Thoracic aorta (tissue), 2 donors: ENCODE measurements at regions not wholly inside any gene's neighbourhood (a gene's known extent, or its start where the extent isn't known, plus 50 kb on each side); places are given as distances from the start of the nearest gene placed in this dataset.
A peak's percentile ranks its signal among the peaks of the same experiment; 100 is the strongest.

Source experiments
- ATAC-seq: fragments of 150-250 bp; one replicate; pipeline ENCODE4 v1.8.0; 2017; ENCODE audit warnings: low read depth; ENCODE audit not compliant: insufficient number of reproducible peaks, low FRiP score
- DNase-seq: peaks from one replicate; pipeline ENCODE4 v3.0.0-alpha.2; 2020; ENCODE audit warnings: low spot score
- H3K27ac ChIP-seq, 2 donors: fragments of 200-600 bp; sonication (generic); 1 replicate in 1 of 2; 2 replicates in 1 of 2; pipeline ENCODE4 v1.5.1; 2016; ENCODE audit warnings: mild to moderate bottlenecking in 2 of 2, moderate library complexity in 2 of 2
- H3K27me3 ChIP-seq: fragments of 200-600 bp; sonication (generic); replicated peaks from 2 replicates; pipeline ENCODE4 v1.6.0; 2016; ENCODE audit warnings: mild to moderate bottlenecking; ENCODE audit not compliant: insufficient read depth
- H3K36me3 ChIP-seq: fragments of 200-600 bp; sonication (generic); one replicate; pipeline ENCODE4 v1.5.1; 2016
- H3K4me1 ChIP-seq, 2 donors: fragments of 200-600 bp; sonication (generic); 1 replicate in 1 of 2; 2 replicates in 1 of 2; pipeline versions ENCODE4 v1.5.1 to v1.6.0; 2016; ENCODE audit warnings: low read depth in 2 of 2, mild to moderate bottlenecking in 1 of 2; ENCODE audit not compliant: control insufficient read depth in 1 of 2
- H3K4me3 ChIP-seq: fragments of 200-600 bp; sonication (generic); 2 replicates; pipeline ENCODE4 v1.5.1; 2016; ENCODE audit warnings: mild to moderate bottlenecking
- H3K9me3 ChIP-seq: fragments of 200-600 bp; sonication (generic); 2 replicates; pipeline ENCODE4 v1.5.1; 2016
- TF ChIP-seq, protein P1 (sequence below): fragments of 200-600 bp; sonication (generic); IDR thresholded peaks from one replicate; pipeline ENCODE4 v1.5.1; 2019; ENCODE audit warnings: antibody characterized with exemption

DNA sequence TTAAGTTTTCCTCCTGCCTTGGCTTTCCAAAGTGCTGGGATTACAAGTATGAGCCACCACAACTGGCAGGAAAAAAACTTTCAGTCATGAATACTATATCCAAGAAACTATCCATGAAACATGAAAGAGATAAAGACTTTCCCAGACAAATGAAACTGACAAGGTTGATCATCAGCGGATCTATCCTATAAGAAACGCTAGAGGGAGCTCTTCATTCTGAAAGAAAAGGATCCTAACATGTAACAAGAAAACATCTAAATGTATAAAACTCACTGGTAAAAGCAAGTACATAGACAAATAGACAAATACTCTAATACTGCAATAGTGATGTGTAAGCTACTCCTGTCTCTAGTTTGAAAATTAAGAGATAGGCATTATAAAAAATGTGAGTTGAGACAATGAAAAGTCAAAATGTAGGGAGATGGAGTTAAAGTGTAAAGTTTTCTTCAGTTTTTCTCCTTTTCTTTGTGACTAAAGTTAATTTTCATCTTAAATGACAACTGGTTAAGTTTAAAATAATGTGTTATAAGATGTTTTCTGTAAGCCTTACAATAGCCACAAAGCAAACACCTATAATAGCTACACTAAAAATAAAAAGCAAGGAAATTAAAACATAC lies 79.6 kb upstream of the TEKT1 start:
- no peak overlapping the region for H3K4me3 ChIP-seq
- ATAC-seq (no peak), DNase-seq (no peak)
- H3K9me3 ChIP-seq, result no peaks in the 10 kb centered on the region
- H3K27me3 ChIP-seq, result no peaks in the 10 kb centered on the region
- no peak overlapping the region for H3K27ac ChIP-seq
- no peaks in the 10 kb centered on the region for H3K36me3 ChIP-seq
- TF ChIP-seq, protein P1, sequence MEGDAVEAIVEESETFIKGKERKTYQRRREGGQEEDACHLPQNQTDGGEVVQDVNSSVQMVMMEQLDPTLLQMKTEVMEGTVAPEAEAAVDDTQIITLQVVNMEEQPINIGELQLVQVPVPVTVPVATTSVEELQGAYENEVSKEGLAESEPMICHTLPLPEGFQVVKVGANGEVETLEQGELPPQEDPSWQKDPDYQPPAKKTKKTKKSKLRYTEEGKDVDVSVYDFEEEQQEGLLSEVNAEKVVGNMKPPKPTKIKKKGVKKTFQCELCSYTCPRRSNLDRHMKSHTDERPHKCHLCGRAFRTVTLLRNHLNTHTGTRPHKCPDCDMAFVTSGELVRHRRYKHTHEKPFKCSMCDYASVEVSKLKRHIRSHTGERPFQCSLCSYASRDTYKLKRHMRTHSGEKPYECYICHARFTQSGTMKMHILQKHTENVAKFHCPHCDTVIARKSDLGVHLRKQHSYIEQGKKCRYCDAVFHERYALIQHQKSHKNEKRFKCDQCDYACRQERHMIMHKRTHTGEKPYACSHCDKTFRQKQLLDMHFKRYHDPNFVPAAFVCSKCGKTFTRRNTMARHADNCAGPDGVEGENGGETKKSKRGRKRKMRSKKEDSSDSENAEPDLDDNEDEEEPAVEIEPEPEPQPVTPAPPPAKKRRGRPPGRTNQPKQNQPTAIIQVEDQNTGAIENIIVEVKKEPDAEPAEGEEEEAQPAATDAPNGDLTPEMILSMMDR, result peak; percentile 35
- no peaks in the 10 kb centered on the region for H3K4me1 ChIP-seq

DNA sequence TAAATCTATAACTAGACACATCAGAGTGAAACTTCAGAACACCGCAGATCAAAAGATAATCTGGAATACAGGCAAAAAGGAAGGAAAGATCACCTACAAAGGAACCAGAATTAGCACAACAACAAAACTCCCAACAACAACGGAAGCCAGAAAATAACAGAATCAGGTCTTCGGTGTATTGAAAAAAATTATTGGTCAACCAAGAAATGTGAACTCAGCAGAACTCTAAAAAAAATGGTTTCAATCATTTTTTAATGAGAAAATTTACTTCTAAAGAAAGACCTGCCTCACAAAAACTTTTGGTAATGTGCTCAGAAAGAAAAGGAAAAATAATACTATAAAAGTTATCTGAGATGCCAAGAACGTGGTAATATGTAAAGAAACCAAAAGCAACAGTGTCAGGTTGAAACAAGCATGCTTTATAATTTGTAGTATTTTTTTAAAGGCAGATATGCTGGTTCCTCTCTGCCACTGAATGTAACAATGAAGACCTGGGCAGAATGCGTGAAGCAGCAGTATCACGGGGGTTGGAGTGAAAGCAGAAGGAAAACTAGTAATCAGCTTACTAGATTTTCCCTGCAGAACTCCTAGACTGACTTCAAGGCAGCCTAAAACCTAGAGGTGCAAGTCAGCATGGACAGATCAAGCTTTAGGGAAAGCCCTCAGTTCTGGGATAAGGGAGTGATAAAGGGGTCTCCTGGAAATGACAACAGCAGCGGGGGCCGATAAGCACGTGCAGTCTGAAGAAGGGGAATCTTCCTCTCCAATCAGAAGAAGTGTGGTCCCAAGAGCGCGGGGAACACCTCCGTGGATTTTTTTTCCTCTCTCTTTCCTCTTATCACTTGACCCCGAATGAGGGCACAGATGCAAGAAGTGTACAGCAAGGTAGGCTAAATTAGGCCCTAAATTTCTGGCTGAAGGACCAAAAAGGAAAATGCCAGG lies 80.9 kb upstream of the TEKT1 start:
- no peaks in the 10 kb centered on the region for H3K36me3 ChIP-seq
- H3K27me3 ChIP-seq, result no peaks in the 10 kb centered on the region
- DNase-seq (no peak), ATAC-seq (no peak)
- TF ChIP-seq, protein P1, result no peak
- H3K9me3 ChIP-seq, result no peaks in the 10 kb centered on the region
- no peaks in the 10 kb centered on the region for H3K4me1 ChIP-seq
- H3K27ac ChIP-seq, result no peak overlapping the region
- H3K4me3 ChIP-seq, result no peak overlapping the region

DNA sequence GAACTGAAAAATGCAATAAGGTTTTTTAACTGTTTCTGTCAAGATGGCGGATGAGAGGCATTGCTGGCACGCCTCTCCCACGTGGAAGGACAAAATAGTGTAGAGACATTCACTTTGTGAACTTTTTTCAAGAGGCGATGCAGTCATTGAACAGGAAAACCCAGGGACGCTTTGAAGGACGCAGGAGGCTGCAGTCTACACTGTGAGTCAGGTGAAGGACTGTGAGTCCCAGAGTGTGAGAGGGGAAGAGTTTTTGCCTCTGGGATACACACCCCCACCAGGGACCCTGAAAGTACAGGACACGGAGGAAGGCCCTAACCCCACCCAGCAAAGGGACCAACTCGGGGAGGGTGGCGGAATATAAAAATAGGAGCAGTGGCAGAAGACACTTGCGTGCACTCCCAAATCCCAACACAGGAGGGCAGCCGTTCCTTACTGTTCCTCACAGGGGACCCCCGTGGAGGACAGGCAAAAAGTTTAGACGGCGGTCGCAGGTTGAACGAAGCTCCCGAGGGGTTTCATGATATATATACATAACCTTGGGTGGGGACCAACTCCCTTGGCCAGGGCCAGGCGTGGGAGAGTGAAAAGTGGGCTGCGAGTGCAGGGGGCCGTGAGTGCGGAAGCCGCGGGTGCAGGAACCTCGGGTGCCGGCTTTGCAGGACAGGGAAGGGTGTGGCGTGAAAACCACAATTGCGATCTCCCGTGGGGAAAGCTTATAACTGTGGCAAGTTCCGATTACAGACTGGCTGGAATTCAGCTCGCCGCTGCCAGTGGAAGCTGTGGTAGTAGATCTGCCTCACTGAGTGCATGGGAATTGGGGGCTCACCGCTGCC lies 82.0 kb upstream of the ALOX12 start:
- Histone ChIP-seq H3K27me3 (no peaks in the 10 kb centered on the region), H3K9me3 (no peaks in the 10 kb centered on the region), H3K27ac (no peak overlapping the region), H3K4me3 (peak overlapping the region; percentile 66), H3K36me3 (no peaks in the 10 kb centered on the region), H3K4me1 (no peaks in the 10 kb centered on the region)
- ATAC-seq (no peak), DNase-seq (peak; percentile 12)
- TF ChIP-seq, protein P1, result peak; percentile 82

DNA sequence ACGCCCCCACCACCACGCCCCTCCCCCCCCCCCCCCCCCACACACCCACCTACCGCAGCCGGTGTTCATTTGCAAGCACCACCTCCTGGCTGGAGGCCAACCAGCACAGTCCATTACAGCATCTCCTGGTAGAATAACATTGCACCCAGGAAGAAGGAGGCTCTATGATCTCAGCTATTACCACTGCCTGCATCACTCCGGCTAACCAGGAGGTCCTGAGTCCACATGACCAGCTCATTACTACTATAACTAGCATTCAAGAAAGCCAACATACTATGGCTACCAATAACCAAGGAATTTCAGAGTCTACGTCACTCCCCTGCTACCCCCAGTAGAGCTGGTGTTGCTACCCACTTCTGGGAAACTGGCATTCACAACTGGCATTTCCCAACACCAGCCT lies 81.1 kb upstream of the ALOX12 start:
- TF ChIP-seq, protein P1, result no peak
- Histone ChIP-seq H3K27ac (no peak overlapping the region), H3K4me3 (no peak overlapping the region), H3K36me3 (no peaks in the 10 kb centered on the region), H3K9me3 (no peaks in the 10 kb centered on the region), H3K27me3 (no peaks in the 10 kb centered on the region), H3K4me1 (no peaks in the 10 kb centered on the region)
- ATAC-seq, result no peak
- no peak for DNase-seq

DNA sequence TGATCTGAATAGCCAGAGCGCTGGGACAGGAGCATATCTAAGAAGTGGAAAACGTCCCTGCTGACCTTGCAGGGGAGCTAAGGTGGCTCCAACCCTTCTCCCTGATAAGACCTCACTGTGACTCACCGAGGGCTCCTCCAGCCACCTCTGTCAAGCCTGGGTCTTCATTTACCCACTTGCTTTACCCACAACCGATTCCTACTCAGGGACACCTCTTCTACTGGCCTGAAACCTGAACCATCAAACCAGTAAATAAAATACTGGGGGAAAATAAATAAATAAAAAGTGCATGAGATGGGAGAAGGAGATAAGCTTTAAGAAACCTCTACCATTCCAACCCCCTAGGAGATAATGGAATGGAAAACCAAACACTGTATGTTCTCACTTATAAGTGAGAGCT lies 80.2 kb upstream of the ALOX12 start:
- H3K4me1 ChIP-seq, result no peaks in the 10 kb centered on the region
- ATAC-seq, result no peak
- no peaks in the 10 kb centered on the region for H3K9me3 ChIP-seq

More for the DNA sequence above, 80.2 kb upstream of the ALOX12 start:
- Histone ChIP-seq H3K4me3 (no peak overlapping the region), H3K36me3 (no peaks in the 10 kb centered on the region), H3K27me3 (no peaks in the 10 kb centered on the region), H3K27ac (no peak overlapping the region)
- DNase-seq, result no peak
- TF ChIP-seq, protein P1, result no peak
